Naive B cell (primary cell): ENCODE measurements at regions not wholly inside any gene's neighbourhood (a gene's known extent, or its start where the extent isn't known, plus 50 kb on each side); places are given as distances from the start of the nearest gene placed in this dataset.
A peak's percentile ranks its signal among the peaks of the same experiment; 100 is the strongest.

ENCODE experiments used
- ATAC-seq, 2 donors: fragments of 150-1000 bp; cut with Tn5 transposase; 2 replicates each; pipeline ENCODE4 v1.10.0; 2021; ENCODE audit warnings: low read depth in 2 of 2, mild to moderate bottlenecking in 2 of 2, moderate library complexity in 2 of 2
- DNase-seq: peaks from one replicate; pipeline ENCODE4 v3.0.0; 2022
- H3K27ac Mint-ChIP-seq, 6 donors: one replicate each; pipeline ENCODE4 v1.8.0; 2020 to 2022; ENCODE audit warnings: mild to moderate bottlenecking in 6 of 6, mixed read lengths in 6 of 6, moderate library complexity in 5 of 6, inconsistent platforms in 2 of 6
- H3K27me3 Mint-ChIP-seq, 3 donors: one replicate each; pipeline ENCODE4 v1.8.0; 2021 to 2022; ENCODE audit warnings: mixed read lengths in 3 of 3, mild to moderate bottlenecking in 1 of 3
- H3K36me3 Mint-ChIP-seq, 2 donors: one replicate each; pipeline ENCODE4 v1.8.0; 2020 to 2022; ENCODE audit warnings: mixed read lengths in 2 of 2, inconsistent platforms in 1 of 2, mild to moderate bottlenecking in 1 of 2
- H3K4me1 Mint-ChIP-seq, 3 donors: one replicate each; pipeline ENCODE4 v1.8.0; 2020 to 2022; ENCODE audit warnings: mixed read lengths in 3 of 3, inconsistent platforms in 1 of 3, mild to moderate bottlenecking in 1 of 3, moderate library complexity in 1 of 3
- H3K4me3 Mint-ChIP-seq, 8 donors: one replicate each; pipeline ENCODE4 v1.8.0; 2020 to 2022; ENCODE audit warnings: mild to moderate bottlenecking in 8 of 8, mixed read lengths in 8 of 8, moderate library complexity in 8 of 8, inconsistent platforms in 2 of 8
- H3K9me3 Mint-ChIP-seq, 7 donors: one replicate each; pipeline ENCODE4 v1.8.0; 2020 to 2022; ENCODE audit warnings: mixed read lengths in 7 of 7, mild to moderate bottlenecking in 5 of 7, inconsistent platforms in 2 of 7, moderate library complexity in 1 of 7

DNA sequence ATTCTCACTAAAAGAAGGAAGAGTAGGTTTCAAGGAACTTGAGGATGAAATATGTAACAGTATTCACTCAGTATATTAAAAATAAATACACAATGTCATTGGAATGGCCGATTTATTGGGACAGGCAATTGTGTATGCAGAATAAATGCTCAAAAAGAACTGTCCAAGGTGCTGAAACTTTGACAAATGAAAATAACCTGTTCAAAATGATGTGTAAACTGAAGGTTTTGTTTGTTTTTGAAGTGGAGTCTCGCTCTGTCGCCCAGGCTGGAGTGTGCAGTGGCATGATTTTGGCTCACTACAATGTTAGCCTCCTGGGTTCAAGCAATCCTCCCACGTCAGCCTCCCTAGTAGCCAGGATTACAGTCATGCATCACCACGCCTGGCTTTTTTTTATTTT, 318.7 kb upstream of the RBFOX1 start:
- no peak for ATAC-seq
- Mint-ChIP-seq H3K4me1 (no peaks in the 10 kb centered on the region), H3K27me3 (no peaks in the 10 kb centered on the region), H3K4me3 (no peak overlapping the region), H3K9me3 (peaks cover 2 to 14% (median 9%) of the 10 kb centered on the region in 7 donors), H3K36me3 (no peaks in the 10 kb centered on the region), H3K27ac (peak overlapping the region in 1 of 6 donors; percentile 19)
- no peak for DNase-seq

DNA sequence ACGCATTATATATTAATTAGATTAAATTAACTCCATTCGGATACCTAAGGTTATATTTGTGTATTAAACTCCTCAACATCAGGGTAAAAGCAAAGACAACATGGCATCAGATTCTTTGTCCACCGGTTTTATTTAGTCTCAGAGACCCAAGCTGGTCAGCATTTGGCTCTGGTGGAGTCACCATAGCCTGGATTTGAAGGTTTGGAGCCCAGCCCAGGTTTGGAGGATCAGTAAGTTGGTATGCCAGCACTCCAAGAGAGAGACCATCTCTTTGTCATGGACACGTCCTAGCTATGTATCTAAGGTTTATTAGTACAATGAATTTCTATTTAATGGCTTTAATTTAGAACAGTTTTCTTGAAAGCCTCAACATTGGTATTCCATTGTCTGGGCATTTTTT, 328.4 kb upstream of the RBFOX1 start:
- DNase-seq (no peak), ATAC-seq (no peak)
- Mint-ChIP-seq H3K27ac (no peak overlapping the region), H3K9me3 (peaks cover 0 to 9% (median 5%) of the 10 kb centered on the region in 7 donors), H3K27me3 (no peaks in the 10 kb centered on the region), H3K36me3 (no peaks in the 10 kb centered on the region), H3K4me3 (no peak overlapping the region), H3K4me1 (no peaks in the 10 kb centered on the region)

DNA sequence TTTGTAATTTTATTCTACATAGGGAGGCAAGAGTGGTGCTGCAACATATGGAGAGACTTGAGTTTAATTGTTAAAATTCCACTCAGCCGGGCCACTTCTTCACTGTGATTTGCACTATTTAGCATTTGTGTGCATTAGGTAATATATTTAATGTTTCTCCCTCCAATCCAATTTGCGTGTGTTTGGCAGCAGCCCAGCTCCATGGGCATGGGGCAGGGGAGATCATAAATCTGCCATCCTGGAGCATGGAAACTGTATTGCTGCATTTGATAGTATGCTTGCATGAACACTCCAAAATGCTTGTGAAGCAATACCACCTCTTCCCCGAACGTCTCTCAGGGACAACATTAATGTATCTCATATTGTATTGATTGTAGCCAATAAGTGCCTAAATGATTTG, 339.1 kb upstream of the RBFOX1 start:
- H3K9me3 Mint-ChIP-seq = peaks cover 0 to 10% (median 2%) of the 10 kb centered on the region in 7 donors
- no peaks in the 10 kb centered on the region for H3K36me3 Mint-ChIP-seq
- H3K27me3 Mint-ChIP-seq = no peaks in the 10 kb centered on the region
- no peaks in the 10 kb centered on the region for H3K4me1 Mint-ChIP-seq
- H3K4me3 Mint-ChIP-seq = no peak overlapping the region
- DNase-seq (no peak), ATAC-seq (no peak)
- no peak overlapping the region for H3K27ac Mint-ChIP-seq

DNA sequence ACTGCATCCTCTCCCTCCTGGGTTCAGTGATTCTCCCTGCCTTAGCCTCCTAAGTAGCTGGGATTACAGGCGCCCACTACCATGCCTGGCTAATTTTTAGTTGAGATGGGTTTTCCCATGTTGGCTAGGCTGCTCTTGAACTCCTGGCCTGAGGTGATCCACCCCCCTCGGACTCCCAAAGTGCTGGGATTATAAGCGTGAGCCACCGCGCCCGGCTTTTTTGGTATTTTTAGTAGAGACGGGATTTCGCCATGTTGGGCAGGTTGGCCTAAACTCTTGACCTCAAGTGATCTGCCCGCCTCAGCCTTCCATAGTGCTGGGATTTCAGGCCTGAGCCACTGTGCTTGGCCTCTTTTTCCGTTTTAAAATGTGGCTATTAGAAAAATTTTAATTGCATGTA, 343.8 kb upstream of the RBFOX1 start:
- Mint-ChIP-seq H3K36me3 (no peaks in the 10 kb centered on the region), H3K27me3 (no peaks in the 10 kb centered on the region), H3K4me3 (peak overlapping the region in 1 of 8 donors; percentile 47), H3K27ac (no peak overlapping the region), H3K9me3 (peaks cover 0 to 6% (median 0%) of the 10 kb centered on the region in 7 donors), H3K4me1 (no peaks in the 10 kb centered on the region)
- DNase-seq = no peak
- no peak for ATAC-seq

DNA sequence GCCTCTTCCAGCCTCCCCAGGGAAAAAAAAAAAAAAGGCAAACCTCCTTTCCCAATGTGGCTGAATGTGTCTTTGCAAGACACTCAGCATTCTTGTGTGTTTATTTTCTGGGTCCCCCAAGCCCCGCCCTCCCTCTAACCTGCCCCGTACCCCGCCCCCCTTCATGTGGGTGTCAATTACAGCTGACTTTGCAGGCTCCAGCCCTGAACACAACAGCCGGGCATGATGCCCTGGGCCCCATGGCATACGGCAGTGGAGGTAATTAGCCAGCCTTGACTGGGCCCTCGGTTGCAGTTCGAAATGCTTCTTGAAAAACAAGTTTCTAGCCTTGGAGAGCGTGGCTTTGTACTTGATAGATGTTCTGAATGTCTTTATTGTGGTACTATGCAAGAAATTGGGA, 354.7 kb upstream of the RBFOX1 start:
- Mint-ChIP-seq H3K9me3 (peaks cover 0 to 6% (median 3%) of the 10 kb centered on the region in 7 donors), H3K27ac (no peak overlapping the region), H3K4me3 (no peak overlapping the region), H3K36me3 (no peaks in the 10 kb centered on the region), H3K4me1 (no peaks in the 10 kb centered on the region), H3K27me3 (no peaks in the 10 kb centered on the region)
- DNase-seq (no peak), ATAC-seq (no peak)

DNA sequence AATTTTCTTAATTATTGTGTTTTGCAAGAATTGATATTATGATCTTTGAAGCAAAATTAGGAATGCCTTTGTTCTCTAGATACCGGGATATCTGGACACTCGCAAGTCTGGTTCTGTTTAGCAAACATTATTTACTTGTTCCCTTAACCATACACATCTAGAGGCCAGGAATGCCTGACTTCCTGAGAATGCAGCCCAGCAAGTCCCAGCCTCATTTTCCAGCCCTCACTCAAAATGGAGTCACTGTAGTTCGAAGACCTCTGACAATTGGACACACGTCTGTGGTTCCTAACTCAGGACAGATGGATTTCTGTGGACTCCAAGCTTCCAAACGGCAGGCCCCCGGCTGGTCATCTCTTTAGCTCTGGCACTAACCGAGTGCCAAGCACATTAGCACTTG, 355.4 kb upstream of the RBFOX1 start:
- Mint-ChIP-seq H3K4me1 (no peaks in the 10 kb centered on the region), H3K9me3 (peaks cover 0 to 7% (median 6%) of the 10 kb centered on the region in 7 donors), H3K36me3 (no peaks in the 10 kb centered on the region), H3K27me3 (no peaks in the 10 kb centered on the region), H3K27ac (no peak overlapping the region), H3K4me3 (no peak overlapping the region)
- ATAC-seq (no peak), DNase-seq (no peak)

DNA sequence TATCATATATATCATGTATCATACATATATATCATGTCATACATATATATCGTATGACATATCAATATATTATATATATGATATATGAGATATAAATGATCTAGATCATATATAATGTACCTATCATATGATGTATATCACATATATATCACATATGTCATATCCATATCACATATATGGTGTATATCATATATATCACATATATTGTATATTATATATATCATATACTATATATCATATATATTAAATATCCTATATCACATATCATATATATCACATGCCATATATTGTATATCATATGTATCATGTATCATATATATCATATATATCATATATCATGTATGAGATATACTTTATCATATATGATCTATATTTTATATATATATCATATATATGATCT, 355.9 kb upstream of the RBFOX1 start:
- Mint-ChIP-seq H3K27ac (no peak overlapping the region), H3K4me1 (no peaks in the 10 kb centered on the region), H3K9me3 (peaks cover 0 to 9% (median 7%) of the 10 kb centered on the region in 7 donors), H3K27me3 (no peaks in the 10 kb centered on the region), H3K4me3 (no peak overlapping the region), H3K36me3 (no peaks in the 10 kb centered on the region)
- DNase-seq (no peak), ATAC-seq (no peak)

DNA sequence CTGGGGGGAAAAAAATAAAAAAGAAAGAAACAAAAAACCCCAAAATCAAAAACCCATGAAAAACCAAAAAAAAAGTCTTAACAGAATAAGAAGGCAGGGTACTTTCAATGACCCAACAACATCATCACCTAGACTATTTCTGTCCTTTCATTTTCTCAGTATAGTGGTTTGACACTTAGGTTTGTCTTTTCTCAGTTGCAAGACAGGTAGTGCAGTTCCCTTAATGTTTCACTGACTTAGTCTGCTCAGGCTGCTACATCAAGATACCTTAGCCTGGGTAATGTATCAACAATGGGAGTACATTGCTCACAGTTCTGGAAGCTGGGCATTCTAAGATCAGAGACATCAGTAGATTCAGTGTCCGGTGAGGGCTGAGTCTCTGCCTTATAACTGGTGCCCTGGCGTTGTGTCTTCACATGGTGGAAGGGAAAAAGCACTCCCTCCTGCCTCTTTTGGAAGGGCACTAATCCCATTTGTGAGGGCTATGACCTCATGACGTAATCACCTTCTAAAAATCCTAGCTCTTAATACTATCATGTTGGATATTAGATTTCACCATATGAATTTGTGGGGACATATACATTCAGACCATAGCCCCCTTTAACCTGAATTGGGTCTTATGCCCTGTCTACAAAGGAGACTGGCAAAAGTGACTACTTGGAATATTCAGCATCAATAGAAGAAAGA, 362.3 kb upstream of the RBFOX1 start:
- no peak overlapping the region for H3K4me3 Mint-ChIP-seq
- H3K27ac Mint-ChIP-seq = no peak overlapping the region
- DNase-seq (no peak), ATAC-seq (no peak)
- H3K9me3 Mint-ChIP-seq = peaks cover 0 to 22% (median 8%) of the 10 kb centered on the region in 7 donors
- no peaks in the 10 kb centered on the region for H3K27me3 Mint-ChIP-seq
- H3K36me3 Mint-ChIP-seq = no peaks in the 10 kb centered on the region
- H3K4me1 Mint-ChIP-seq = no peaks in the 10 kb centered on the region

DNA sequence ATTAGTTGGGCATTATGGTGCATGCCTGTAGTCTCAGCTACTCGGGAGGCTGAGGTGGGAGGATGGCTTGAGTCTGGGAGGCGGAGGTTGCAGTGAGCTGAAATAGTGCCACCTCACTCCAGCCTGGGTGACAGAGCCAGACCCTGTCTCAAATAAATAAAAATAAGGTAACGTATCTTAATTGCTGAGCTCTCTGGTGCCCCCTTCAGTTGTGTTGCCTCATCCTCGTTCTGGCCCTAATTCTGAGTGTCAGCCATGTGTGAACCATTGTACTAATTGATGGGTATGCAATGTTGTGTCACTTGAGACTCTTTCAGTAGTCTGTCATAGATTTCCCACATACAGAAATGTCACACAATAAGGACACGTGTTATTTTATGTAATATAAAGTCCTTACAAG, 363.1 kb upstream of the RBFOX1 start:
- Mint-ChIP-seq H3K27ac (no peak overlapping the region), H3K27me3 (no peaks in the 10 kb centered on the region), H3K4me3 (no peak overlapping the region), H3K4me1 (no peaks in the 10 kb centered on the region), H3K36me3 (no peaks in the 10 kb centered on the region), H3K9me3 (peaks cover 0 to 22% (median 8%) of the 10 kb centered on the region in 7 donors)
- ATAC-seq (no peak), DNase-seq (no peak)

DNA sequence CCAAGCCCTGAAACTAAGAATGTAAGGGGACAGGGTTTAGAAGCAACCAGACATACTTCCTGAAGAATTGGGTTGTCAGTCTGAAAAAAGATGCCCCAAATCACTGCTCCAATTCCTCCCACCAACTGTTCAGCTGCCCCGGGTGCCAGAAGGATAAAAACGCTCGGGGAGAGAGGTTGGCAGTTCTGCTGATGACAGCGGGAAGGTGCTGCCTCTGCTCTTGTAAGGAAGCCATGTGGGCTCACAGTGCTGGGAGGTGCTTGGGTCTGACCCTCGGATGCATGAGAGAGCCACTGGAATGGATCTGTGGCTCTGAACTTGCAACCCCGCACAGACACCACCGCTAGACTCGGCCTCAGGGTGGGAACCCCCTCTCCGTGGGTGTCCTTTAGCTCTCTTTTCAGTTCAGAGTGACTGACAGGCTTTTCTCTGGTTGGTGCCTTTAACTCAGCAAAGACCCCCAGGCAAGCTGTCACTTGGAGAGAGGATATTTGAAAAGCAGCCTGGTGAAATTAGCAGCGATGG, 364.8 kb upstream of the RBFOX1 start:
- no peak overlapping the region for H3K4me3 Mint-ChIP-seq
- DNase-seq (no peak), ATAC-seq (no peak)
- H3K4me1 Mint-ChIP-seq = no peaks in the 10 kb centered on the region
- peaks cover 0 to 22% (median 8%) of the 10 kb centered on the region in 7 donors for H3K9me3 Mint-ChIP-seq
- no peaks in the 10 kb centered on the region for H3K27me3 Mint-ChIP-seq
- no peaks in the 10 kb centered on the region for H3K36me3 Mint-ChIP-seq
- no peak overlapping the region for H3K27ac Mint-ChIP-seq

DNA sequence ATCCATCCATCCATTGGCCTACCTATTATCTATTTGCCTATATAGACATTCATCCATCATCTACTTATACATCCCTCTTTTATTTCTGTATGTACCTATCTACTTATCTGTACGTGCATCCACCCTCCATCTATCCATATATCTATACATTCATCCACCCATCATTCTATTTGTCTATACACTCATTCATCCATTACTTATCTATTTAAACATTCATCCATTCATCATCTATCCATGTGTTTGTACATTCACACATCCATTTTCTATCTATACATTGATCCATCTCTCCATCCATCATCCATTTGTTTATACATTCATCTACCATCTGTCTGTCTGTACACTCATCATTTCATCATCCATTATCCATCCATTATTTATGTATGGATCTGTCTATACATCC, 365.7 kb upstream of the RBFOX1 start:
- Mint-ChIP-seq H3K27me3 (no peaks in the 10 kb centered on the region), H3K27ac (peak overlapping the region in 1 of 6 donors; percentile 1), H3K9me3 (peaks cover 0 to 16% (median 4%) of the 10 kb centered on the region in 7 donors), H3K4me3 (no peak overlapping the region), H3K36me3 (no peaks in the 10 kb centered on the region), H3K4me1 (no peaks in the 10 kb centered on the region)
- DNase-seq = no peak
- ATAC-seq = no peak

DNA sequence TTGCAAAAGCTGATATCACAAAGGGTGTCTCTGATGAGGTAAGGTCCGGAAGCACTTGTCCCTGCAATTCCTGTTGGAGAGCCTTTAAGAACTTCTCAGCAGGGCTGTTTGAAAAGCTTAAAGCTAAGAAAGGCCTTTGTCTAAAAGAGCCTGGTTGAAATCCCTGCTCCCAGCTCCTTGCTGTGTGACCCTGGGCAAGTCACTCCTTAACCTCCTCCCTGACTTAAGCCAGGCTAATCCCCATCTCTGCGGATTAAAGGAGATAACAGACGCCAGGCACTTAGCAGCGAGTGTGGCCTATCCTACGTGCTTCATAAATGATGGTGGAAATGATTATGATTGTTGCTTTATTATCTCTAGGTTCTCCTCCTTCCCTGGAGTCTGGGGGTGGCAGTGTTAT, 368.0 kb upstream of the RBFOX1 start:
- no peak for DNase-seq
- no peaks in the 10 kb centered on the region for H3K36me3 Mint-ChIP-seq
- H3K4me1 Mint-ChIP-seq = no peaks in the 10 kb centered on the region
- H3K4me3 Mint-ChIP-seq = no peak overlapping the region
- H3K27ac Mint-ChIP-seq = no peak overlapping the region
- peaks cover 0 to 17% (median 4%) of the 10 kb centered on the region in 7 donors for H3K9me3 Mint-ChIP-seq
- no peaks in the 10 kb centered on the region for H3K27me3 Mint-ChIP-seq
- no peak for ATAC-seq

DNA sequence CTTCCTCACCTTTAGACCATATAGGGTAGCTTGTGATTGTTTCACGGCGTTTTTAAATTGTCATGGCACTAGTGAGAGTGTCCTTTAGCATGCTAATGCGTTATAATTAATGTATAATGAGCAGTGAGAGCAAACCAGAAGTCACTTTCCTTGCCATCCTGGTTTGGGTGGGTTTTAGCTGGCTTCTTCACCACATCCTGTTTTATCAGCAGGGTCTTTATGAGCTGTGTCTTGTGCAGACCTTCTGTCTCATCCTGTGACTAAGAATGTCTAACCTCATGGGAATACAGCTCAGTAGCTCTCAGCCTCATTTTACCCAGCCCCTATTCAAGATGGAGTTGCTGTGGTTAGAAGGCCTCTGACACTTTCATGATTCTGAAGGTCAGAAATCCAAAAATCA, 370.9 kb upstream of the RBFOX1 start:
- no peak overlapping the region for H3K4me3 Mint-ChIP-seq
- no peak overlapping the region for H3K27ac Mint-ChIP-seq
- H3K36me3 Mint-ChIP-seq = no peaks in the 10 kb centered on the region
- ATAC-seq (no peak), DNase-seq (no peak)
- H3K27me3 Mint-ChIP-seq = no peaks in the 10 kb centered on the region
- H3K9me3 Mint-ChIP-seq = peaks cover 0 to 14% (median 0%) of the 10 kb centered on the region in 7 donors
- H3K4me1 Mint-ChIP-seq = no peaks in the 10 kb centered on the region

DNA sequence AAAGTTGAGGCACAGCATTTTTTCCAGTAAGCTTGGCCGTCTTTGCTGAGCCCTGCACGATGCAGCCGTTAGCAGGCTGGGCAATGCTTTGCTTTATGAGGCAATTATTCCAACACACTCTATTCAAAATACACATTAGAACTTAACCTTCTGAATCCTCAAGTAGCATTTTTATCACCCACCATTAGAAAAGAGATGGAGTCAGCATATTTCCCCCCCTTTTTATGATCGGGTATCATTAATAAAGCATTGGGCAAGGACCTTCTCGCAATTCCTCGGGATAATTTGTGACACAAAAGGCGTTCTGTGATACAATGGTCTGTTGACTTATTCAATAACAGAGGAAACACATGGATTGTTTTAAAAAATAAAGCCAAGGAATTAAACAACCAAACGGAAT, 374.5 kb upstream of the RBFOX1 start:
- no peak overlapping the region for H3K4me3 Mint-ChIP-seq
- H3K27me3 Mint-ChIP-seq = peaks cover 0 to 3% (median 0%) of the 10 kb centered on the region in 3 donors
- H3K27ac Mint-ChIP-seq = no peak overlapping the region
- DNase-seq (no peak), ATAC-seq (no peak)
- H3K4me1 Mint-ChIP-seq = no peaks in the 10 kb centered on the region
- H3K9me3 Mint-ChIP-seq = peaks cover 0 to 11% (median 1%) of the 10 kb centered on the region in 7 donors
- H3K36me3 Mint-ChIP-seq = no peaks in the 10 kb centered on the region
